Skeletal muscle cell (primary cell): ENCODE measurements at regions not wholly inside any gene's neighbourhood (a gene's known extent, or its start where the extent isn't known, plus 50 kb on each side); places are given as distances from the start of the nearest gene placed in this dataset.

Source experiments
- DNase-seq: peaks from one replicate; pipeline ENCODE4 v3.0.0-alpha.2; 2010; ENCODE audit warnings: low read depth
- H3K4me3 ChIP-seq: 2 replicates; pipeline ENCODE4 v1.5.1; 2011; ENCODE audit warnings: low read depth, mild to moderate bottlenecking, control low read depth, low read length, moderate library complexity

DNA sequence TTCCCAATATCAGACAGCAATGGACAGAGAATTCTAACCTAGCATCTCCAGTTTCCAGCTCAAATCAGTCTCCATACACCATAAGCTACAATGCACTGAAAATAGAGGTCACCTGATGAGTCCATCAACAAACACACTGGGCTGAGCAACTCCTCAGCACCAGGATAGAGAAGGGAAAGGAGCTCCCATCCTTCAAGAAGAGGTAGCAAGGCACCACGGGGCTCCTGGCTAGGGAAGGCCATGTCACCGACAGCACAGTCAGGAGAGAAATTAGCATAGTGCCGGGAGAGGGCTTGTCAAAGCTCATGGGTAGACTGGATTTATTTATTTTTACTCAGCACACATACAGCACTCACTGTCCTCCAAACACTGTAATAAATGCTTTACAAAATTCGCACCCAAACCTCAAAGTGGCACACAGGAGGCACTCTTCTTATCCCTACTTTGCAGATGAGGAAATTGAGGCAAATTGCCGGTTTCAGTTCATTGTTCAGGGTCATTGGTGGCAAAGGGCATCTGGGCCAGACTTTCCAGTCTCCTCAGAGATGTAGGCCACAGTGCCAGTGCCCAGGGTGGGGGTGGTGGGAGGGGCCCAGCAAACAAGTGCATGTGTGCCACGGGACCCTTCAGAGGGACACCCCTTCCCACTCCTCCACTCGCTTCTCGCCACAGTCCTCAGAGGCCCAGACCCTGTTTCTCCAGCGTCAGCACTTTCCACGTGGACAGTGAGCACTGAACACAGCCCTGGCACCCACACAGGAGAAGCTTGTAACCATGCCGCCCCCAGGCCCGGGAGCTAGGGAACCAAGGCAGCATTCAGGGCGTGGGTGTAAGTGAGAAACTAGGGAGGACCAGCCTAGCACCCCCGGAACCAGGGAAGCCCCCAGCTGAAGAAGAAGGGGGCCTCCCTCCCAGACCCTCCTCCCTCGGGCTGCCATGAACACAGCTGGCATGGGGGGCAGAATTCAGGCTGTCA is 1417.4 kb downstream of the TBC1D22A start:
- no peak for DNase-seq

GRCh38 chr22:48178536-48178935 is 1416.1 kb downstream of the TBC1D22A start:
- no peak for DNase-seq
- H3K4me3 ChIP-seq: no peak overlapping the region

More for the DNA sequence above, 1417.4 kb downstream of the TBC1D22A start:
- H3K4me3 ChIP-seq: no peak overlapping the region

DNA sequence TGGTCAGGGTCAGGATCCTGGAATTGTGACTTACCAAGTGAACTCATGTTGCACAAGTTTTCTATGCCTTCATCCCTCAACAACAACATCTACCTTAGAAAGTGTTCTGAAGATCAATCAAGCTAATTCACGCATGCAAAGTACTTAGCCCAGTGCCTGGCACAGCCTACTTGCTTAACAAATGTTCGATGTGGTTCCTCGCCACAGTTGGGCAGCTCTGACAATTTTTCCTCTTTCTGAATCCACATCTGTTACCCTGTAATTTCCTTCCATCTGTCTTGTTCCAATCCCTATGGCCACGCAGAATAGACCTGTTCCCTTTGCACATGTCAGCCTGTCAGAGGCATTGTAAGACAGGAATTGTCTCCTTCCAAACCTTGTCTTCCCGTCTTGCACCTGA is 1415.2 kb downstream of the TBC1D22A start:
- DNase-seq: no peak
- no peak overlapping the region for H3K4me3 ChIP-seq

GRCh38 chr22:48175721-48176120 is 1413.3 kb downstream of the TBC1D22A start:
- H3K4me3 ChIP-seq: no peak overlapping the region
- DNase-seq: no peak

- DNase-seq: no peak
- H3K4me3 ChIP-seq: no peak overlapping the region
These were observed 1411.3 kb downstream of the TBC1D22A start for GRCh38 chr22:48173773-48174160.

DNA sequence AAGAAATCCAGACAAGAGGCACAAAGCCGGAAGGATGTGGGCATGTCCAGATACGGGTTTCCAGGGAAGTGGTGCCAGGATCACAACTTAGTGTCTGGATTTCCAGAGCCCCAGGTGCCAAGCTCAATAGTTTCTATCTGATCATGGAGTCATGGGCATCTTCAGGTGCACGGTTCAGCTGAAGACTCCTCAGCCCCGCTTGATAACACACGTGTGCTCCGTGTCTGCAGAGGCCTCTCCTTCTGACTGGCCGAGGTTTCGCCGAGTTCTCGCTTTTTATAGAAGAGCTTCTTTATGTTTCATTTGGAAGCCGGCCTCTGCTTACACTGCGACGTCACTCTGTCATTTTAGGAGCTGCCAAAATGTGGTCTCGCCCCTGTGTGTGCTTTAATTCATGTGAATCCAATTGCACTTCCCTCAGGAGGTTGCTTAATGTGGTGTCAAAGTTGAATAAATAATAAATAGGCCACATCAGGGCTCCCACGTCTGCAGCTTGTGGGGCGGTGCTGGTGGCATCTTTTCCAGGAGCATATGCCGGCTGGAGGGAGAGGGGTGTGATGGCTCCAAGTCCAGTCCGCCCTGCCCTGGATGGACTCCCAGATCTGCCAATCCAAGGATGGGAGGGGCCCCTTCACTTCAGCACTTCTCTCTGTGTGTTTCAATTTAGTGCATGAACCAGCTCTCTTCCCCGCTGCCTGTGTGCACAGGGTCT is 1410.8 kb downstream of the TBC1D22A start:
- no peak overlapping the region for H3K4me3 ChIP-seq
- DNase-seq: no peak

GRCh38 chr22:48171271-48171691 is 1408.8 kb downstream of the TBC1D22A start:
- DNase-seq: no peak
- H3K4me3 ChIP-seq: no peak overlapping the region

GRCh38 chr22:48169227-48169626 is 1406.8 kb downstream of the TBC1D22A start:
- DNase-seq: no peak
- H3K4me3 ChIP-seq: no peak overlapping the region

DNA sequence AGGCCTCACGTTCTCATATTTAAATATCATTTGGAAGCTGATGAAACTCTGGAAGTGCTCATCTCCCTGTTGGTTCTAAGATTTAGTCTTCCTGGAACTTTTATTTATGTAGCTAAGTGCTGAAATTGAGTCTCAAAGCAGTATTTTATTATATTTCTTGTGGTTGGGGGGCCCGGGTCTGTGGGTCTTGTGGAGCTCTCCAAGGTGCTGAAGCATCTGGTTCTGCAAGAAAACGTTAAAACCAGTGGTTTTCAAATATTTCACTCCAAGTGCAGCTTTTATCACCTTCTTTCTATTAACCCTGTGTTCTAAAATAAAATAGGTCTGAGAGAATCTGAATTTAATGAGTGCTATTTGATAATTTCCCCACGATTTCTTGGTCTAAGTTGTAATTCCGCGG is 1404.8 kb downstream of the TBC1D22A start:
- no peak overlapping the region for H3K4me3 ChIP-seq
- DNase-seq: no peak

DNA sequence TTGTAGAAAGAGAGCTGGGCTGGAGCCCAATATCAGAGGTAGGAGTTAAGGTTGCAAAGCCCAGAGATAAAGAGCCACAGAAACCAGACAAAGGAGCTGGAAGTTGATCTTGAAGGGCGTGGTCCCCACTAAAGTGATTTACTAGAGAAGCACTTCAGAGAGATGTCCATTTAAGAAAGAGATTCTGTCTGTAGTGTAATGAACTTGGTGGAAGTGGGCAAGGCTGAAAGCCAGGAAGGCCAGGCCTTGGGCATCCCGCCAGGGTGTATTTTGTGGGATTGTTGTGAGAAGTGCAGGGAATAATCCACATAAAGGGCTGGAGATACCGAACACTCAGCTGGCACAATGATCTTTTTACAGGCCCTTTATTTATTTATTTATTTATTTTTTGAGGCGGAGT is 1398.8 kb downstream of the TBC1D22A start:
- H3K4me3 ChIP-seq: no peak overlapping the region
- no peak for DNase-seq

- no peak overlapping the region for H3K4me3 ChIP-seq
- DNase-seq: no peak
These were observed 1395.2 kb downstream of the TBC1D22A start for GRCh38 chr22:48157676-48158075.

DNA sequence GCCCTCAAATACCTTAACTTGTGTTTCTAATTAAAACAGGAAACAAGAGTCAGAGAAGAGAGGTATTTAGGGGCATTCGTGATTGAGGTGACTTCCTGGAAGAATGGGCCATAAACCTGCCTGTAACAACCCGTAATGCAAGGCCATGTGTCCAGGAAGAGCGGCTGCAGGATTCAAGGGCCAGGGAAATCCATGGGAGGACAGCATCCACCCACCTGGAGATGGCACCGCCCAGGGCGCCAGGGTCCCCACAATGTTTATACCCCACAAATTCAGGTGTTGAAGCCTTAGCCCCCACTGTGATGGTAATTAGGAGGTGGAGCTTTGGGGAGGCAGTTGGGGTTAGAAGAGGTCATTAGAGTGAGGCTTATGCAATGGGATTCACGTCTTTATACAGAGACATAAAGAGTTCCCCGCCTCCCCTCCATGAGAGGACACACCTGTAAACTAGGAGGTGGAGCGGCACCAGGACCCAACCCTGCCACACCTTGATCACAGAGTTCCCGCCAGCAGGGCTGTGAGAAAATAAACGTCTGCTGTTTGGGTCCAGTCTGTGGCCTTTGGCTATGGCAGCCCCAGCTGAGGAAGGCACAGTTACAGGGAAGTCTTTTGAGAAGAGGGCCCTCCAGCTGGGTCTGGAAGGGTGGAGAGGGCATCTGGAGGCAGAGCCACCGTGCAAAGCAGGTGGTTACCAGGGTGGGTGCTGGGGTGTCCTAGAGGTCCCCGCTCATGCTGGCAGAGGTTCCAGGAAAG is 1394.3 kb downstream of the TBC1D22A start:
- no peak overlapping the region for H3K4me3 ChIP-seq
- DNase-seq: no peak

GRCh38 chr22:48155446-48155845 is 1393.0 kb downstream of the TBC1D22A start:
- DNase-seq: no peak
- no peak overlapping the region for H3K4me3 ChIP-seq

GRCh38 chr22:48154943-48155240 is 1392.4 kb downstream of the TBC1D22A start:
- H3K4me3 ChIP-seq: no peak overlapping the region
- DNase-seq: no peak

DNA sequence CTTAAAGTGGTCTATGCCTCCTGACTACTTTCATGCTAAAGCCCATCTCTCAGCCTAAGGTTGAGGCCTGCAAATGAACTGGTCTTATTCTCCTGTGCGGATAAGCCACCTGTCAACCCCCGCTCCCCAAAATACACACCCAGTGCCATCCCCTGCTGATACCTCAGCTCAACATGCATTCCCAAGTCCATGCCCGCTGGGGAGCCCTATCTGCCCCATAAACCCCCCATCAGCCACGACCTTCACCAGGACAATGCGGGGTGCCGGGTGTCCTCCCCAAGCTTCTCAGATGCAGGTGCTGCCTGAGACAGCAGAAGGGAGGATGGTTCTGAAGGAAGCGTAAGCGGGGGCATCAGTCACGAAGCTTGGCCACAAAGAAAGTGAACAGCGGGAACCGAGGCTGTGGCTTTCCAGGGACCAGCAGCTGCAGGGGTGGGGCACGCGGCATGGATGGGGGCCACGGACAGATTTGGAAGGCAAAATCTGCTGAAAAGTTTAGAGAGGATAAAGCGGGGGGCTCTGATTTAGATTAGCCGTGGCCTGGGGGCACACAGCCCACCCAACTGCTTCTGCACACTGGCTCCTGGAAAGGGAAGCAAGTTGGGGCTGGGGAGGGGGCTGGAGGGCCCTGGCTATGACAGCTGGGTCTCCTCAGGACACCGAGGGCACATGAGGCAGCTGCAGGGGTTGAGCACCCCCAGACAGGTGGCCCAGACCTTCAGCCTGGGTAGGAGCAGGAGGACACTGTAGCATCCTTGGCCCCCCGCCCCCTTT is 1391.9 kb downstream of the TBC1D22A start:
- DNase-seq: no peak
- H3K4me3 ChIP-seq: no peak overlapping the region

GRCh38 chr22:48153726-48154125 is 1391.3 kb downstream of the TBC1D22A start:
- no peak for DNase-seq
- no peak overlapping the region for H3K4me3 ChIP-seq

DNA sequence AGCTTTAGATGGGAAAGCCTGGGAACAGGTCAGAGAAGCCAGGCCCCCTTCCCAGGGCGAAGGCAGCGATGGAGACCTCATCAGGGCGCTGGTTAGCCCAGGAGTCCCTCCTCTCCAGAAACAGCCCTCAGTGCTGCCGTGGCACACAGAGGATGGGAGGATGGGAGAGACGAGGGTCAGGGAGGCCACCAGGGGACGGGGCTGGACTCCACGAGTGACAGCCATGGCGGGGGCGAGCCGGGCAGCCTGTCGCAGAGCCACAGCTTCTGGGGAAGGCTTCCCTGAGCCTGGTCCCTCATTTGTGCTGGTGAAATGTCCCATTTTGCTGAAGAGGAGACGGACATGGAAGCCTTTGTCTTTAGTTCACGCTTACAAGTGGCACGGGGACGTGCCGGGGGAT is 1390.5 kb downstream of the TBC1D22A start:
- no peak for DNase-seq
- H3K4me3 ChIP-seq: no peak overlapping the region

- no peak overlapping the region for H3K4me3 ChIP-seq
- no peak for DNase-seq
These were observed 1389.8 kb downstream of the TBC1D22A start for GRCh38 chr22:48152164-48152775.

DNA sequence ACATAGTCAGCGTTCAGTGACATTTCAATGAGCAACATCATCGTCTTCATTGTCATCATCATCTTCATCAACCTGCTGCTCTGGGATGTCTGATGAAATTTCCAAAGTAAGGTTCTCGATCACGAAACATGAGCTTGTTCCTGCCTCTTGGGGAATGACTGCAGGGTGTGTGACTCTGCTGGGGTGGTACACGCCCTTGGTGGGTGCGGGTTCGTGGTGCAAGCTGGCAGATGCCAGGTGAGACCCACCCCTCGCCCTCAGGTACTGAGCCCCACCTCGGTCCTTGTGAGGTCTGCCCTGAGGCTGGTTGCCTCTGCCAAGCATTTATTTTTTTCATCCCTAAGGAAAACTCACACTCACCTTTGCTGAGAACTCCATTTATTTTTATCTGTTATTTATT is 1389.2 kb downstream of the TBC1D22A start:
- DNase-seq: no peak
- H3K4me3 ChIP-seq: no peak overlapping the region
